IMR-90 (cell line): ENCODE measurements at regions not wholly inside any gene's neighbourhood (a gene's known extent, or its start where the extent isn't known, plus 50 kb on each side); places are given as distances from the start of the nearest gene placed in this dataset.

Experiments used
- ATAC-seq: fragments of 200-7000 bp; cut with Tn5 transposase; 2 replicates; pipeline ENCODE4 v1.9.1; 2020; ENCODE audit warnings: low read depth, mild to moderate bottlenecking, moderate library complexity
- BruUV-seq: library from RNA; stranded (reverse); fragments of 400-500 nt; replicated peaks from 2 replicates; lab custom pipeline; 2021; lab: Mats Ljungman, UMichigan
- CTCF ChIA-PET: fragments of 300-600 bp; formaldehyde crosslinking; extraction: SDS; loops from one replicate; lab custom pipeline; 2021; ENCODE audit warnings: antibody characterized with exemption; lab: Yijun Ruan, JAX
- POLR2A ChIA-PET: fragments of 300-600 bp; sonication (Branson Sonifier 250); formaldehyde crosslinking; loops from one replicate; lab custom pipeline; 2022; ENCODE audit warnings: antibody characterized with exemption; ENCODE audit not compliant: unreplicated experiment; lab: Charles Lee
- DNase-seq: peaks from one replicate; pipeline ENCODE4 v3.0.0; 2013
- H2AFZ ChIP-seq: replicated peaks from 2 replicates; pipeline ENCODE3; 2013; ENCODE audit warnings: low read length, mild to moderate bottlenecking; ENCODE audit not compliant: poor library complexity
- H2AK5ac ChIP-seq: 2 replicates; pipeline ENCODE4 v1.6.1; 2013; ENCODE audit warnings: low read depth, low read length, inconsistent platforms
- H2AK9ac ChIP-seq: replicated peaks from 2 replicates; pipeline ENCODE3; 2013; ENCODE audit warnings: mild to moderate bottlenecking, low read depth, low read length, moderate library complexity; ENCODE audit not compliant: poor library complexity
- H2BK120ac ChIP-seq: 2 replicates; pipeline ENCODE4 v1.6.1; 2013; ENCODE audit warnings: low read depth, low read length, inconsistent platforms
- H2BK15ac ChIP-seq: 3 replicates; pipeline ENCODE4 v1.6.1; 2013; ENCODE audit warnings: low read depth, low read length, inconsistent platforms
- H2BK20ac ChIP-seq: 2 replicates; pipeline ENCODE4 v1.6.1; 2013; ENCODE audit warnings: low read depth, mild to moderate bottlenecking, inconsistent platforms, low read length, moderate library complexity
- H2BK5ac ChIP-seq: 2 replicates; pipeline ENCODE4 v1.6.1; 2013; ENCODE audit warnings: mild to moderate bottlenecking, low read depth, low read length, inconsistent platforms; ENCODE audit not compliant: poor library complexity, severe bottlenecking
- H3K14ac ChIP-seq: replicated peaks from 2 replicates; pipeline ENCODE4 v1.6.1; 2013; ENCODE audit warnings: low read depth, low read length, inconsistent platforms
- H3K18ac ChIP-seq: 2 replicates; pipeline ENCODE4 v1.6.1; 2013; ENCODE audit warnings: low read depth, low read length, control low read depth
- H3K23ac ChIP-seq: 2 replicates; pipeline ENCODE4 v1.6.1; 2013; ENCODE audit warnings: low read depth, low read length, inconsistent platforms
- H3K27ac ChIP-seq: 2 replicates; pipeline ENCODE4 v1.5.1; 2013; ENCODE audit warnings: mild to moderate bottlenecking, control low read depth, low read length; ENCODE audit not compliant: insufficient read depth
- H3K27me3 ChIP-seq: 2 replicates; pipeline ENCODE4 v1.6.1; 2013; ENCODE audit warnings: low read length; ENCODE audit not compliant: control insufficient read depth, insufficient read depth
- H3K36me3 ChIP-seq: 2 replicates; pipeline ENCODE4 v1.6.1; 2013; ENCODE audit warnings: low read length, mixed read lengths; ENCODE audit not compliant: control insufficient read depth, insufficient read depth
- H3K4ac ChIP-seq: 2 replicates; pipeline ENCODE4 v1.6.1; 2013; ENCODE audit warnings: low read depth, low read length, inconsistent platforms
- H3K4me1 ChIP-seq: 2 replicates; pipeline ENCODE4 v1.6.1; 2013; ENCODE audit warnings: low read length, mixed read lengths; ENCODE audit not compliant: control insufficient read depth, insufficient read depth
- H3K4me2 ChIP-seq: 2 replicates; pipeline ENCODE4 v1.6.1; 2013; ENCODE audit warnings: low read depth, mild to moderate bottlenecking, control low read depth, low read length, moderate library complexity
- H3K4me3 ChIP-seq: 2 replicates; pipeline ENCODE4 v1.5.1; 2013; ENCODE audit warnings: low read depth, mild to moderate bottlenecking, control low read depth, low read length, moderate library complexity; ENCODE audit not compliant: insufficient read depth
- H3K56ac ChIP-seq: 2 replicates; pipeline ENCODE4 v1.6.1; 2013; ENCODE audit warnings: low read length, inconsistent platforms; ENCODE audit not compliant: insufficient read depth; ENCODE audit errors: extremely low read depth
- H3K79me1 ChIP-seq, 2 experiments: 2 replicates each; pipeline ENCODE4 v1.6.1; 2013; ENCODE audit warnings: low read length in 2 of 2, inconsistent platforms in 1 of 2, low read depth in 1 of 2
- H3K9ac ChIP-seq: 2 replicates; pipeline ENCODE4 v1.6.1; 2013; ENCODE audit warnings: low read depth, low read length, control low read depth
- H3K9me1 ChIP-seq: 2 replicates; pipeline ENCODE4 v1.6.1; 2013; ENCODE audit warnings: low read length, inconsistent platforms; ENCODE audit not compliant: insufficient read depth
- H3K9me3 ChIP-seq: 2 replicates; pipeline ENCODE4 v1.6.1; 2013; ENCODE audit warnings: low read length; ENCODE audit not compliant: control insufficient read depth, insufficient read depth
- H4K20me1 ChIP-seq: 2 replicates; pipeline ENCODE4 v1.6.1; 2013; ENCODE audit warnings: low read length, inconsistent platforms; ENCODE audit not compliant: insufficient read depth
- H4K5ac ChIP-seq: 2 replicates; pipeline ENCODE4 v1.6.1; 2013; ENCODE audit warnings: mild to moderate bottlenecking, low read depth, low read length, control low read depth
- H4K8ac ChIP-seq, 2 experiments: 2 replicates each; pipeline ENCODE4 v1.6.1; 2013; ENCODE audit warnings: low read depth in 2 of 2, low read length in 2 of 2, control low read depth in 1 of 2, inconsistent platforms in 1 of 2
- H4K91ac ChIP-seq: 2 replicates; pipeline ENCODE4 v1.6.1; 2013; ENCODE audit warnings: low read depth, low read length, inconsistent platforms; ENCODE audit not compliant: insufficient read depth
- CEBPB ChIP-seq: IDR thresholded peaks from 2 replicates; pipeline ENCODE4 v1.6.1; 2012; ENCODE audit warnings: low read depth, low read length, improper control_type of control experiment
- ELK1 ChIP-seq: fragments of 150-350 bp; IDR thresholded peaks from 2 replicates; pipeline ENCODE4 v1.6.1; 2016; ENCODE audit warnings: low read depth, mild to moderate bottlenecking, low read length, moderate library complexity, borderline replicate concordance
- MAFK ChIP-seq: IDR thresholded peaks from 2 replicates; pipeline ENCODE4 v1.6.1; 2012; ENCODE audit warnings: low read depth, low read length, improper control_type of control experiment
- MXI1 ChIP-seq: IDR thresholded peaks from 2 replicates; pipeline ENCODE4 v1.6.1; 2012; ENCODE audit warnings: low read depth, mild to moderate bottlenecking, low read length, moderate library complexity, borderline replicate concordance
- RAD21 ChIP-seq: IDR thresholded peaks from 2 replicates; pipeline ENCODE4 v1.6.1; 2012; ENCODE audit warnings: low read length, improper control_type of control experiment
- SMC3 ChIP-seq: fragments of 150-350 bp; IDR thresholded peaks from 2 replicates; pipeline ENCODE4 v1.6.1; 2016; ENCODE audit warnings: low read depth, mild to moderate bottlenecking, antibody characterized with exemption, low read length, moderate library complexity
- WGBS, 2 experiments: methylation state at CpG; one replicate each; pipeline versions ENCODE4 v1.1.5 to v1.1.7; 2013; ENCODE audit warnings: missing lambda C conversion rate in 2 of 2; ENCODE audit not compliant: insufficient read length in 1 of 2; ENCODE audit errors: extremely low coverage in 2 of 2; 5-methylcytosine and 5-hydroxymethylcytosine counted together
- dilution Hi-C: fragments of 300-500 bp; cut with HindIII; formaldehyde crosslinking; loops from one replicate; pipeline ENCODE4 v1.14.3; 2018; ENCODE audit warnings: low sequenced_read_pairs; ENCODE audit not compliant: unreplicated experiment
- in situ Hi-C: fragments of 300-500 bp; cut with MboI; formaldehyde crosslinking; loops from 3 replicates; pipeline ENCODE4 v1.14.3; 2019; ENCODE audit warnings: low sequenced_read_pairs, inconsistent platforms, mixed read lengths
- intact Hi-C: fragments of 100-400 bp; cut with micrococcal nuclease; formaldehyde crosslinking; loops from 2 replicates; pipeline ENCODE4 v1.10.0; 2022

GRCh38 chr10:4721999-4722753 lies 103.8 kb upstream of the AKR1E2 start:
- Histone ChIP-seq H3K14ac (peak overlapping the region; percentile 71), H3K9ac (no peak overlapping the region), H2AK9ac (no peak overlapping the region), H2BK20ac (peak overlapping the region; percentile 78; the same call in 1 of the 2 replicates), H3K79me1 (no peaks in the 10 kb centered on the region), H3K36me3 (no peaks in the 10 kb centered on the region), H3K4me3 (no peak overlapping the region), H2AK5ac (no peak overlapping the region), H3K9me3 (no peaks in the 10 kb centered on the region), H3K9me1 (no peaks in the 10 kb centered on the region), H4K8ac (no peak overlapping the region), H3K4me2 (no peak overlapping the region), H2BK15ac (peak overlapping the region; percentile 16; the same call in 1 of the 3 replicates), H3K4ac (no peak overlapping the region; the same call in 1 of the 2 replicates), H4K20me1 (no peaks in the 10 kb centered on the region), H4K91ac (no peak overlapping the region), H3K27ac (no peak overlapping the region), H3K23ac (no peak overlapping the region; the same call in 1 of the 2 replicates), H3K27me3 (no peaks in the 10 kb centered on the region), H3K56ac (no peak overlapping the region), H2BK5ac (peak overlapping the region; percentile 23), H2BK120ac (no peak overlapping the region), H4K5ac (no peak overlapping the region), H3K18ac (no peak overlapping the region; the same call in 1 of the 2 replicates), H3K4me1 (no peaks in the 10 kb centered on the region; the same call in 1 of the 2 replicates), H2AFZ (no peak overlapping the region)
- intact Hi-C loops (no loop called here), dilution Hi-C loops (no loop called here), in situ Hi-C loops (no loop called here)
- BruUV-seq = no TSS peak
- no CpG with 5 or more reads among the region's 3 CpGs for WGBS, 2 experiments
- ChIA-PET CTCF (no interaction called here), POLR2A (no interaction called here)
- peak; percentile 44 for ATAC-seq
- DNase-seq = peak; percentile 54
- TF ChIP-seq CEBPB (peak; percentile 57), ELK1 (no peak), MAFK (no peak), MXI1 (no peak), RAD21 (no peak), SMC3 (no peak)
